ENCODE measurements at regions not wholly inside any gene's neighbourhood (a gene's known extent, or its start where the extent isn't known, plus 50 kb on each side); places are given as distances from the start of the nearest gene placed in this dataset.

DNA sequence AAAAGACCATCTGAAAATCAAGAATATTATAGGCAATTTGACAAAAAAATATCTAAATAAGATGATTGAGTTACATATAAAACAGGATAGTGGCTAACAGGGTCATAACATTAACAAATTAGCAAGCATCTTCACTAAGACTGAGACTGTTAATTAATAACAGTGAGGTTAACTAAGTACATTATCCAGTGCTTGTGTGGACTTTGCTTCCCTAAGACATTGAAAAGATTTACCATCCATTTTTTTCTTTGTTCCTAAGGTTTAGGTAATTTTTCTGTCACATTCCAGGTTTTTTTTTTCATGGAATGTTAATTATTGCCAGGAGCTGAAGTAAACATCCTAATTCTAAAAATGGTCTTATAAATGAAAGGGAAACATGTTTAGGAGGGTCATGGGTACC, 227.6 kb downstream of the ANKRD7 start:
- TF ChIP-seq, protein P1, sequence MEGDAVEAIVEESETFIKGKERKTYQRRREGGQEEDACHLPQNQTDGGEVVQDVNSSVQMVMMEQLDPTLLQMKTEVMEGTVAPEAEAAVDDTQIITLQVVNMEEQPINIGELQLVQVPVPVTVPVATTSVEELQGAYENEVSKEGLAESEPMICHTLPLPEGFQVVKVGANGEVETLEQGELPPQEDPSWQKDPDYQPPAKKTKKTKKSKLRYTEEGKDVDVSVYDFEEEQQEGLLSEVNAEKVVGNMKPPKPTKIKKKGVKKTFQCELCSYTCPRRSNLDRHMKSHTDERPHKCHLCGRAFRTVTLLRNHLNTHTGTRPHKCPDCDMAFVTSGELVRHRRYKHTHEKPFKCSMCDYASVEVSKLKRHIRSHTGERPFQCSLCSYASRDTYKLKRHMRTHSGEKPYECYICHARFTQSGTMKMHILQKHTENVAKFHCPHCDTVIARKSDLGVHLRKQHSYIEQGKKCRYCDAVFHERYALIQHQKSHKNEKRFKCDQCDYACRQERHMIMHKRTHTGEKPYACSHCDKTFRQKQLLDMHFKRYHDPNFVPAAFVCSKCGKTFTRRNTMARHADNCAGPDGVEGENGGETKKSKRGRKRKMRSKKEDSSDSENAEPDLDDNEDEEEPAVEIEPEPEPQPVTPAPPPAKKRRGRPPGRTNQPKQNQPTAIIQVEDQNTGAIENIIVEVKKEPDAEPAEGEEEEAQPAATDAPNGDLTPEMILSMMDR (IDR thresholded peaks at IDR 0.05; ENCODE audit: low read depth, low read length, poor library complexity, severe bottlenecking): no peak
- no peak for TF ChIP-seq EZH2phosphoT487 (IDR thresholded peaks at IDR 0.05; ENCODE audit: borderline replicate concordance, low read length)

Data from DOHH2 (cell line).